Ammon's horn (tissue), 1 donor: ENCODE measurements at regions not wholly inside any gene's neighbourhood (a gene's known extent, or its start where the extent isn't known, plus 50 kb on each side); places are given as distances from the start of the nearest gene placed in this dataset.
"Not testable (repeated sequence)": the region's sequence is repeated elsewhere in the genome, so short reads cannot be mapped to it uniquely, and the experiment has no call there.

Source experiments
- DNase-seq: peaks from one replicate; pipeline ENCODE4 v3.0.0-alpha.2; 2016; ENCODE audit warnings: low spot score

DNA sequence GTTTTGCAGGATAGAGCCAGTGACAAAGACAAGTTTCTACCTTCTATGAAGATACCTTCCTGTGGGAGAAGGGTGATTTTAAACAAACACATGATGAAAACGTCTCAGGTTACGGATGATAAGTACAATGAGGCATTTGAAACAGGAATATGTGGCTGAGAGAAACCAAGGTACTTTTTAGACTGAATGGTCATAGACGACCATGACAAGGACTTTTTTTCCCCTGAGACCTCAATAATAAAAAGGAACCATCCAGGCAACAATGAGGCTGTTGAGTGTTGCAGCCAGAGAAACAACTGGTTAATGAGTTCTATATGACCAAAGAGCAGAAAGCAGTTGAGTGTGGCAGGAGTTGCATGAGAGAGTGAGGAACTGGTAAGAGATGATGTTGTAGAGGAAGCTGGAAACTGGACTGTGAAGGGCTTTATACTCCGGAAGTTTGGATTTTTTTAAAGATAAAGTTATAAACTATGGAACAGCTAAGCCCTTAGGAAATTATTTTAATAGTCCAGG lies 306.1 kb upstream of the CYRIA start:
- DNase-seq, result no peak

DNA sequence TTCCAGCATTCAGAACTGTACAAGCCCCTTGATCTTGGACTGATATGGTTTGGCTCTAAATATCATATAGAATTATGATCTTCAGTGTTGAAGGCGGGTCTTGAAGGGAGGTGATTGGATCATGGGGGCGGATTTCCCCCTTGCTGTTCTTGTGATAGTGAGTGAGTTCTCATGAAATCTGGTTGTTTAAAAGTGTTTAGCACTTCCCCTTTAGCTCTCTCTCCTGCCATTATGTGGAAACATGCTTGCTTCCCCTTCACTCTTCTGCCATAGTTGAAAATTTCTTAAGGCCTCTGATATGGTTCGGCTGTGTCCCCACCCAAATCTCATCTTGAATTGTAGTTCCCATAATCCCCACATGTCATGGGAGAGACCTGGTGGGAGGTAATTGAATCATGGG lies 305.3 kb upstream of the CYRIA start:
- not testable (repeated sequence) for DNase-seq

DNA sequence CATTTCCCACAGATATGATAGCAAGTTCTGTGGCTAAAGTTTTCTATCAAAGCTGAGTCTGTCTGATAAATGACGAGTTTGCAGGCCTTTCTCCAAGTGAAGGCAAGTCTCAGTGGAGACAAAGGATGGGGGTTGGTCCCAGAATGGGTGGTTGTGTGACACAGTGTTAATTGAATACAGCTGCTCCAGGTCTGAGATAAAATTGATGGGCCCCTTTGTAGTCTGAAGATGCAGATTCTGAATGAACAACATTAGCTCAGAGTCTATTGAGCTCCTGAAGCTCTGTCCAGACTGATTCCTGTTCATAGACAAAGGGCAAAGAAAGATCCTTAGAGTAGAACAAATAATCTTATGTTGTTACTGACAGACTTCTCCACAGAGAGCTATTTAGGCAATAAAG lies 296.9 kb upstream of the CYRIA start:
- no peak for DNase-seq

DNA sequence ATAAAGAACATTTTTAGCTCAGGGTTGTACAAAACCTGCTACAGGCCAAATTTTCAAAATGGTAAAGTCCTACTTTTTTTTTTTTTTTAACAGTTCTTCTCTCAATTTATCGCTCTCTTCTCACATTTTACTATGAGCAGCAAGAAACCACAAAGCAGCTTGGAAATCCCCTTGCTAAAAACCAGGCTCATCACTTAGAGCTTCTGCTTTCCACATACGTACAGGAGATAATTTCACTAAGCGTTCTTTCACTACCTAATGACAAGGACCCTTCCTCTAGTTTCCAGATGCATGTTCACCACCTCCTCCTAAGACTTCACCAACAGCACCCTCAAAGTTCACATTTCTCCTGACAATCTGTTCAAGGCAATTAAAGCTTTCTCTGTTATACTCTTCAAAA lies 294.9 kb upstream of the CYRIA start:
- DNase-seq, result no peak

DNA sequence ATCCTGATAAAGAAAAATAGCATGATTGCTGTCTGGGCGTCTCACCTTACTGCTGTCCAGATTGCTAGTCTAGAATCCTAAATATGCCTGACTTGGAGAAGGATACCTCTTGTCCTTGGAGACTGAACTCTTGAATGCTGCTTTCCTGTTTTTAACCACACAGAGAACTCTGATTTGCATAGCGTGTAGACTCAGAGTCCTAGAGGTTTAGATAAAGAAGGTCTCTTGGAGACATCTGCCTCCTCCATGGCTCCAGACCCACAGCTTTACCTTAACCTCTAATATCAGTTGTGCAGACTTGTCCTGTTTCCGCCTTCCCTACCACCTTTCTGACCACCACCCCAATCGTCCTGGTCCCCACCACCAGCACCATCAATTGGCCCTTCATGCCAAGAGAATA lies 292.6 kb upstream of the CYRIA start:
- DNase-seq, result no peak

DNA sequence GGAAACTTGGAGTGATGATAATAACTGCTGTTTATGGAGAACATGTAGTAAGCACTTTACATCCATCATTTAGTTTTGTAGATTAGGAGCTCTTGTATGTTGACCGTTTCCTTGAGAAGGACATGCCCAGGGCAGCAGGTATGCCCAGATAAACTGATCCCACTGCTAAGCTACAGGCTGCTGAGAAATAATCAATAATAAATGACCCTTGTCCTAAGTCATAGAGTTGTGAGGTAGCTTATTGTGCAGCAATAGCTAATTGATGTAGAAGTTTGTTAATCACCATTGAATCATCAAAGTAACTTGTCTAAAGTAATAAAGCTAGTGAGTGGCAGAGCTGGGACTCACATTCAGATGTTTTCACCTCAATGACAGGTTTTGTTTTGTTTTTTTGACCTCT lies 287.2 kb upstream of the CYRIA start:
- DNase-seq, result no peak

DNA sequence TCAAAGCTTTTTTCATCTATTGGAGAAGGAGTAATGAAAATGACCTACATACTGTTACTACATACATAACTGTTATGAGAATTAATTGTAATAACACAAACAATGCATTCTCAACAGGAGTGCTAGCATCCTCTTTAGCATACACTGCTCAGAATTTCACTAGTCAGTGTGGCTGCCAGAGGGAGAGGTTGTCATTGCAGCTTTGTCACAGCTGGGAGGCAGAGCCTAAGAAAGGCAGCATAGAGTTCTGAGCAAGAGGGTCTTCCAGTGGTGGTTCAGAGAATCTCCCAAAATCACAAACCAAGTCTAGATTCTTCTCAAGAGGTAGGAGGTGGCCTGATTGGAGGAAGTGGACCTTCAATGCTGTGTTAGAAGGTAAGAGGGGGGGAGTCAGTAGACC lies 286.7 kb upstream of the CYRIA start:
- no peak for DNase-seq

DNA sequence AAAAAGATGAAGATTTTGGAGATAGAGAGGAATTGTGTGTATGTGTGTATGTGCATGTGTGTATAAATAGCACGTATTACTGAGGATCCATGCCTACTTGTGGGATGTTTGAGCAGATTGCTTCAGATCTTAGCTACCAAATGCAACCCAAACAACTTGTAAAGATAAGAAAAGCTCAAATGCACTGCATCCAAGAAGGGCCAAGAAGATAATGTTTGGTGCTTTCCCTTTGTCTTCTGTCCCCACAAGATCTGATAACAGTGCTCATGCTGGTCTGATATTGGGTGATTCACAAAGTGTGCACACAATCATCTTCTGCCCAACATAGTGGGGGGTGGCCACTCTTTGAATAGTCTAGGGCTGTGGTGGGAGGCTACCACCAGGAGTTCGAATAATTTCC lies 284.8 kb upstream of the CYRIA start:
- DNase-seq, result no peak

DNA sequence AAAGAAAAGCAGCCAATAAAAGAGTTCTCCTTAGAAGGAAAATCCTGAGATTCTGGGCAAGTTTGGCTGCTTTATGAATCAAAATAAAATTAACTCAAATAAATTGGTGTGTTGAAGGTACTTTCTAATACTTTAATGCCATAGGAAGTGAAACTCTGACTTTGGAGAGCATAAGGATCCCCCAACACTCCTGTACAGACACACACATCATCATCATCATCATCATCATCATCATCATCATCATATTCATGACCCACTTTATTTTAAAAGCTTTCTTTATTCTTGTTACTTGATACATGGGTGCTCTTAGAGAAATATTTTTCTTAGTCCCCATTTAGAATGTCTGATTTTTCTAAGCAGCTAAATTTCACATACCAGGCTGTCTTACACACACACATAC lies 283.1 kb upstream of the CYRIA start:
- DNase-seq, result no peak

DNA sequence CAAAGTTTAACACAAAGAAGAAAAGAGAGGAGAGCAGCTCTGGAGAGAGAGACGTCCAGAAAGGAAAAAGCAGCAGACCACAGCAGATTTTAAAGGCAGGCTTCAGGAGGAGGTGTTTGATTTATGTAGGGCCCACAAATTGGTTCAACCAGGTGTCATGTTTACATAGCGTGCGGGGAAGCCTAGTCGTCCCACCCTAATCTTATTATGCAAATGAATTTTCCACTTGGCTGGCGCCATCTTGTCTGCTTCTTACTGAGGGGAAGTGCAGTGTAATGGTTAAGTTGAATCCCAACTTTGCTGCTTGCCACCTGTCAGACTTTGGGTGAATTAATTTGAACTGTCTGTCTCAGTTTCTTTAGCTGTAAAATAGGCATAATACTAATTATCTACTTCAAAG lies 282.4 kb upstream of the CYRIA start:
- no peak for DNase-seq

DNA sequence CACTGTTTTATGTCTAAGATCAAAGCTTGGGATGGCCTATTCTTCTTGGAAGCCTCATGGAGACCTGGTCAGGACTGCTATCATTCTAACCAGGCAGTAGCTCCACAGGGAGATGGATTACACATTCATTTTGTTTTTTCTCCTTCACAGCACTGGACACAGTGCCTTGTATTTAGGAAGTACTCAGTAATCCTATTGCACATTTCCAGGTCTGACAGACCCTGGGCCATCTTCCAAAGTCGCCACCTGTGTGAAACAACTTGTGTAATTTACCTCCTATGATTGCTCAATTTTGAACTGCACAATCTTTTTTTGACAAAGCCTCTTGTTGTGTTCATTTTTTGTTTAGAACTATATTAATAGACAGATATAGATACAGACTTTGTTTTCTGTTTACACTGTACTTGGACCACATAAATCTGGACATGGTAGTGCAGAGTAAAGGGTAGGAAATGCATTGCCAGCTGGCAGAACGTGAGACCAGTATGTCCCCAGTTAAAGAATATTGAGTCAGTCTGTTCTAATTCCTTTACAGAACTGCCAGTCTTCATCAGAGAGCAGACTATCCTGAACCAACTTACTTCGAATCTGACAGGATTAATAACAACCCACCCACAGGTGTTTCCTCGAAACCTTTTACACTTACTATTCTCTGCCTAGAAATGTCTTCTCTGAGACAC lies 277.8 kb upstream of the CYRIA start:
- DNase-seq, result no peak

DNA sequence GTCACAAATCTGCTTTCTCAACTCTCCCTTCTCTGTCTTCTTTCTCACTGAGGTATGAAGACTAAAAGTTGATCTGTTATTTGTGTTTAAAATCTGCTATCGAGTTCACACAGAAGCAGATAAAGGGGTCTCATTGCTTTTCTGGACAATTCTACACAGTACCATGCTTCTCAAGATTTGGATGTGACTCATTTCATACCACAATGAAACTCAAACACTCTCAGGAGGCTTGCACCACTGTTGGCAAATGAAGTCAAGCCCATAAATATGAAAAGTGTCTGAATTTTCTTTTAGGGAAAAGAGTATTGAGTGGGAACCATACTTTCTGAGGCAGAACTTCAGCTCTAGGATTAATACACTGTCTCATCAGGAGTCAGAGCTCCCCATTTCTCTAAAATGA lies 274.6 kb upstream of the CYRIA start:
- no peak for DNase-seq

DNA sequence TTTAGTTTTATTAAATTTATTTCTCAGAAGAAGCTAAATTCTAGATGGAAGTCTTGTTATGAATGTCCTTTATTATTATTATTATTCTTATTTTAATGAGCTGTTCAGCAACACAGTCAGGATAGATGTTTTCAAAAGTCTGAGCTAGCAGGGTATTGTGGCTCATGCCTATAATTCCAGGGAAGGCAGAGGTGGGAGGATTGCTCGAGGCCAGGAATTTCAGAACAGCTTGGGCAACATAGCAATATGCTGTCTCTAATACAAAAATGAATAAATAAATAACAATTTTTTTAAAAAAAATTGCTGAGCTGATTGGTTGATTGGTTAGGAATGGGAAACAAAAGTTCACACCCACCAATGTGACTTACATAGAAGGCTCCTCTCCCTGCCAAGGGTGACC lies 274.1 kb upstream of the CYRIA start:
- peak; percentile 23 for DNase-seq

DNA sequence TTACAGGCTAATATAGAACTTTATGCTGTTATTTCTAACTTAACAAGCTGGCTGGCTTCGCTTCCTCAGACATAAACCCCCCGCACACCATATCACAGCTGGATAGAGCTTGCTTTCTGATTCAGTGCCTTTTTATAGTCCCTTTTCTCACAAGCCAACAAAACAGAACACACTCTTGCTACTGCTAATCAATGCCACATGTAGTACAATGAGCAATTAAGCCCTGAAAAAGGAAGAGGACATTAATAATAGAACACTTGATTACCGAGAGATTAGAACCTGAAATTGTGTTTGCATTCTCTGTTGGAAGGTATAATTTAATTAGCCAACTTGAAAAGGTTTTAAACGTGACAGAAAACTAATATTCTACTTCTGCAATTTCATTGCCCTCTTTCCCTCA lies 267.7 kb upstream of the CYRIA start:
- DNase-seq, result no peak

DNA sequence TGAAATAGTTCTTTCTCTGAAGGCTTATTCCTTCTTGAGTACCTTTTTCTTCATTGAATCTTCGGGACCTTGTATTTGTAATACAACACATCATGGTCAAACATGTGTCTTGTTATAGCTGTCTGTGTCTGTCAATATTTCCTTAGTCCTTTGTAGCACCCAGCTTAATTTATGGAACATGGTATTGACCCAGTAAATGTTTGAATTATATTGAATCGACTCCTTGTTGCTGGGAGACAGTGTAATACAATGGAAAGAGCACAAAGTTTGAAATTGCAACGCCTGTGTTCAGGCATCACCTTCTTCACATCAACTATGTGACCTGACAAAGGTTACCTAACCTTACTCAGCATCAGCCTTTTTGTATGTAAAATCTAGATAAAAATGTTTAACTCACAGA lies 267.2 kb upstream of the CYRIA start:
- no peak for DNase-seq

DNA sequence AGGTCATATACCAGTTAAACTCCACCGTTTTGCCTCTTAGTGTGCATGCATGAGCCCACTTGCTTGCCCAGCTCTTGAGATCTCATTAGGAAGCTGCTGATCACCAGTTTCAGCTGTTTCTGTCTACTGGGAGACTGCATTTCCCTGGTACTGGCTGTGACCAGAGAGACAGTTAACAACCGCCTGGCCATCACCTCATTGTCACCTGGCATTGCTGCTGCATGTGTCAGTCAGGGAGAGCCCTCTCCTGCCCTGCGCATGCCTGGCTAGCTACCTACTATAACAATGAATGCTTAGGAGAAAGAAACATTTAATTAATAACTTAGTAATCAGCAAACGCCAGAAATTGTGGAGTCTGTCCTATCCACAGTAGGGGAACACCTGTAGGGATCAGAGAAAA lies 265.8 kb upstream of the CYRIA start:
- no peak for DNase-seq

DNA sequence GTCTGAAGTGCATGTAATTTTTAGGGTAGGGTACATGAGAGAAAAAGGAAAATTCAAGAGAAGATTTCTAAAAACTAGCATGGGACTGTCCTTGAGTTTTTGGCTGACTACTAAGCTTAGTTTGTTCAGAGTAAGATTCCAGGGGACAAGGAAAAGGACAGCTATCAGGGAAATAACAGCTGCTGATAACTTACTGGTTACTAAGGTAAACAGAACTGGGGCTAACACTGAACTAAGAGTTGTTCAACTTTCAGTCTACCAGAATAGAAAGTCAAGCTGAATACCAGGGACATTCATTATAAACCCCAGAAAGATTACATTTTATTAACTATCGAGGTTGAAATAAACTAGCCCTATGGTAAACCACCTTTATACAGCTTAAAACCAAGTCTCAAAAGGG lies 261.8 kb upstream of the CYRIA start:
- no peak for DNase-seq

DNA sequence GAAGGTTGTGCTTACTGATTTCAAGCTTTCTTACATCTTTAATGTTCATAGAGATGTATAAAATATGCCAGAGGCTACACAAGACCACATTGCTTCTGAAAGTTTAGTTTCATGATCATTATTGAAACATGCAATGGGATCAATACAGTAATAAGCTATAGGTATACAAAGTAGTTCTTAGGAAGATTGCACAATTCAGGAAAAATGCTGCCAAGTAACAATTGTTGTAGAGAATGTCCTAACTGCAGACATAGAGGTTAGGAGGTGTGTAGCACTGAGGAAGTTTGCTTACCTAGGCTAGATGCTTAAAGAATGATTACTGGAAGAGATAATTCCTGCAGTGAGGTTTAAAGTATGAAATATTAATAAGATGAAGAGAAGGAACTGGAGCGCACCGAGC lies 259.5 kb upstream of the CYRIA start:
- DNase-seq, result no peak

DNA sequence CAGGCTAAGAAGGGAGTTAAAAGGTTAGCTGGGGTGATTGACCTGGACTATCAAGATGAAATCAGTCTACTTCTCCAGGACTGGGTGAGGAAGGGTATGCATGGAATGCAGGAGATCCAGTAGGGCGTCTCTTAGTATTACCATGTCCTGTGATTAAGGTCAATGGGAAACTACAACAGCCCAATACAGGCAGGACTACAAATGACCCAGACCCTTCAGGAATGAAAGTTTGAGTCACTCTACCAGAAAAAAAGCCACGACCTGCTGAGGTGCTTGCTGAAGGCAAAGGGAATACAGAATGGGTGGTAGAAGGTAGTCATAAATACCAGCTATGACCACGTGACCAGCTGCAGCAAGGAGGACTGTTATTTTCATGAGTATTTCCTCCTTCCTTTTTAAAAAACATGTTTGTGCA lies 249.7 kb upstream of the CYRIA start:
- not testable (repeated sequence) for DNase-seq

DNA sequence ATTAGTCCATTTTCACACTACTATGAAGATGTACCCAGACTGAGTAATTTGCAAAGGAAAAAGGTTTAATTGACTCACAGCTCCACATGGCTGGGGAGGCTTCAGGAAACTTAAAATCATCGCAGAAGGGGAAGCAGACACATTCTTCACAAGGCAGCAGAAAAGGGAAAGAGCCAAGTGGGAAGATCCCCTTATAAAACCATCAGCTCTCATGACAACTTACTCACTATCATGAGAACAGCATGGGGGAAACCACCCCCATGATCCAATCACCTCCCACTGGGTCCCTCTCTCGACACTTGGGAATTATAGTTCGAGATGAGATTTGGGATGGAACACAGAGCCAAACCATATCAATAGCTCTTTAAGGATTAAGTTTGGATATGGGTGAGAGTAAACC lies 246.1 kb upstream of the CYRIA start:
- DNase-seq, result no peak

DNA sequence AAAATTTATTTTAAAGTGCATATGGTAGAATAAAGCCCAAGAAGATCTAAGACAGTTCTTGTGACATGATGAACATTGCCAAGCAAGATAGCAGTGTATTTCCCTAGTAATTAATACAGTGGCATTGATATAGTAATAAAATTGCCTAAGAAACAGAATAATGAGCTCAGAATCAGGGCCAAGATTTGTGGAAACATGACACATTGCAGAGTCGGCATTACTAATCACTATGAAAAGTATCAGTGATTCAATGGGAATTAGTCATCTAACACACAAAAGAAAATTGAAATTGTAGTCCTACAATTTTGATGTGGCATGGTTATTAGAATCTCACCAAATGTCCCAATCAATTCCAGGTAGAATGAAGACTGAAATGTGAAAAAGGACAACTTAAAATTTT lies 243.0 kb upstream of the CYRIA start:
- DNase-seq, result peak; percentile 23

DNA sequence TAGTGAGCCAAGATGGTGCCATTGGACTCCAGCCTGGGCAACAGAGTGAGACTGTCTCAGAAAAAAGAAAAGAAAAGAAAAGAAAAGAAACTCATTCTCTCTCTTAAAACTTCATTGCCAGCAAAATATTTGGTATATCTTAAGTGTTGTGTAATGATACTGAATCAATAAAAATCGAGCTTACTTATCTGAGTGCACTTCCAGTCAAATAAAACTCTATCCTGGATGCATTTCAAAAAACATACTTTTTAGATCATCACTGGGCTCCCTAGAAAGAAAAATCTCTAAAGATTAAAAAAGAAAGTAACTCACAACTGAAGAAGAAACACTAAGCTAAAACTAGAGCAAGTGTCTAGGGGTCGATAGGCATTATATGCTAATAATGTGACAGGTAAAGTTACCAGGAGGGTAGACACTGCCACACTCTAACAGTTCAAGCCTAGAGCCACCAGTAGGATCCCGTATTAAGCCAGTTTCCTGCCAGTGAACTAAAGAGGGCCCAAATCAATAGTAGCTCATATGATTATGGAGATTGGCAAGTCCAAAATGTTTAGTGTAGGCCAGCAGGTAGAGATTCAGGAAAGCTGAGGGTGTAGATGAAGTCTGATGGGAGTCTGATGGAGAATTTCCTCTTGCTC lies 242.1 kb upstream of the CYRIA start:
- DNase-seq, result no peak

DNA sequence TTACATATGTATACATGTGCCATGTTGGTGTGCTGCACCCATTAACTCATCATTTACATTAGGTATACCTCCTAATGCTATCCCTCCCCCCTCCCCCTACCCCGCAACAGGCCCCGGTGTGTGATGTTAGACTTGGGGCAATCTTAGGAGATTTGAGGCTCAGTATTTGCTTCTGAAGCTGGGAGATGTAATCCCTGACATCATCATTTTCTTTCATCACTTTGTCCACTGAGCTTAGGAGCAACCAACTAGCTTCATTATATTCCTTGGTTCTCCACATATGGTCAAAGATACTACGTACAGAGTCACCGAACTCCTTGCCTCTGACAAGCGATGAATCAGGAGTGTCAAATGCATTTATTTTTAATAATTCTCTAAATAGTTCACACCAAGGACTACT lies 239.7 kb upstream of the CYRIA start:
- not testable (repeated sequence) for DNase-seq

DNA sequence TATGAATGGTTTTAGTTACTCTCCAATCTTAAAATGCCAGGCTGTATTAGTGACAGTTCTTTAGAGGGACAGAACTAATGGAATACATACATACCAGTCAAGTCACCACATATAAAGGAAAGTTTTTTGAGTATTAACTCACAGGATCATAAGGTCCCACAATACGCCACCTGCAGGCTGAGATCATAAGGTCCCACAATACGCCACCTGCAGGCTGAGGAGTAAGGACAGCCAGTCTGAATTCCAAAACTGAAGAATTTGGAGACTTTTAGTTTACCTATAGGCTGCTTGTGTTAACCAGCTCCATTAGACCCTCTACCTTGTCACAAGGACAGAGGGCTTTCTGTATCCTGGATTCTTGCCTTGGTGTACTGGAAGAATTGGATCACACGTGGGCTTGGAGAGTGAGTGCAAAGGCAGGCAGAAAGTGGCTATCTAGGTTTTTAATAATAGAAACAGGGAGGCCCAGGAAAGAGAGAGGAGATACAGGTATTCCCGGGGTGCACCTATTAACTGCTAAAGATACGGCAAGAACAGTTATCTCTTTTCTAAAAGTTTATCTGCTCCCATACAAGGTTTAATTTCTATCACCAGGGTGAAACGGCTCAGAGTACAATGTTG lies 234.9 kb upstream of the CYRIA start:
- no peak for DNase-seq
